AG10803 (cell line): ENCODE measurements at regions not wholly inside any gene's neighbourhood (a gene's known extent, or its start where the extent isn't known, plus 50 kb on each side); places are given as distances from the start of the nearest gene placed in this dataset.
A peak's percentile ranks its signal among the peaks of the same experiment; 100 is the strongest.

Experiments used
- DNase-seq: peaks from one replicate; pipeline ENCODE4 v3.0.0; 2010; ENCODE audit warnings: low read depth
- H3K4me3 ChIP-seq: 2 replicates; pipeline ENCODE4 v1.5.1; 2011; ENCODE audit warnings: mild to moderate bottlenecking, low read length, control low read depth
- CTCF ChIP-seq: conservative IDR thresholded peaks from 2 replicates; pipeline ENCODE4 v1.5.1; 2011; ENCODE audit warnings: mild to moderate bottlenecking, low read length, control low read depth, inconsistent platforms

GRCh38 chr2:199591826-199592225 is 134.1 kb upstream of the SATB2 start:
- no peak for DNase-seq
- no peak overlapping the region for H3K4me3 ChIP-seq
- no peak for TF ChIP-seq CTCF

- DNase-seq: no peak
- no peak for TF ChIP-seq CTCF
- H3K4me3 ChIP-seq: no peak overlapping the region
Observed at GRCh38 chr2:199590321-199591203, 132.8 kb upstream of the SATB2 start.

GRCh38 chr2:199589306-199589705 is 131.6 kb upstream of the SATB2 start:
- DNase-seq: no peak
- H3K4me3 ChIP-seq: no peak overlapping the region
- no peak for TF ChIP-seq CTCF

GRCh38 chr2:199588054-199588453 is 130.3 kb upstream of the SATB2 start:
- no peak for DNase-seq
- H3K4me3 ChIP-seq: no peak overlapping the region
- no peak for TF ChIP-seq CTCF

- DNase-seq: no peak
- no peak overlapping the region for H3K4me3 ChIP-seq
- TF ChIP-seq CTCF: no peak
Observed at GRCh38 chr2:199586646-199587045, 128.9 kb upstream of the SATB2 start.

GRCh38 chr2:199583676-199584075 is 125.9 kb upstream of the SATB2 start:
- no peak overlapping the region for H3K4me3 ChIP-seq
- TF ChIP-seq CTCF: no peak
- no peak for DNase-seq

GRCh38 chr2:199581935-199582360 is 124.2 kb upstream of the SATB2 start:
- peak overlapping the region; percentile 51 for H3K4me3 ChIP-seq
- TF ChIP-seq CTCF: no peak
- DNase-seq: no peak
